ENCODE measurements at regions not wholly inside any gene's neighbourhood (a gene's known extent, or its start where the extent isn't known, plus 50 kb on each side); places are given as distances from the start of the nearest gene placed in this dataset.
"Not testable (repeated sequence)": the region's sequence is repeated elsewhere in the genome, so short reads cannot be mapped to it uniquely, and the experiment has no call there.

- peak; percentile 3 for DNase-seq
Measured at GRCh38 chr12:58425481-58426392, 484.4 kb downstream of the ATP23 start.

- not testable (repeated sequence) for DNase-seq
Measured at GRCh38 chr12:58426437-58426836, 485.1 kb downstream of the ATP23 start.

- DNase-seq, result no peak
Measured at GRCh38 chr12:58433959-58434358, 486.3 kb downstream of the LRIG3 start.

- DNase-seq, result no peak
Measured at GRCh38 chr12:58434726-58435125, 485.6 kb downstream of the LRIG3 start.

GRCh38 chr12:58435647-58436046, 484.7 kb downstream of the LRIG3 start:
- DNase-seq, result no peak

- no peak for DNase-seq
Measured at GRCh38 chr12:58441483-58441882, 478.8 kb downstream of the LRIG3 start.

GRCh38 chr12:58443273-58443980, 476.9 kb downstream of the LRIG3 start:
- DNase-seq, result no peak

GRCh38 chr12:58443981-58444371, 476.3 kb downstream of the LRIG3 start:
- no peak for DNase-seq

GRCh38 chr12:58450868-58451482, 469.3 kb downstream of the LRIG3 start:
- DNase-seq, result no peak

GRCh38 chr12:58452546-58452945, 467.8 kb downstream of the LRIG3 start:
- no peak for DNase-seq

GRCh38 chr12:58453306-58453705, 467.0 kb downstream of the LRIG3 start:
- DNase-seq, result no peak

GRCh38 chr12:58455136-58455535, 465.2 kb downstream of the LRIG3 start:
- no peak for DNase-seq

- DNase-seq, result no peak
Measured at GRCh38 chr12:58458102-58458501, 462.2 kb downstream of the LRIG3 start.

GRCh38 chr12:58459191-58459590, 461.1 kb downstream of the LRIG3 start:
- no peak for DNase-seq

GRCh38 chr12:58463051-58463450, 457.3 kb downstream of the LRIG3 start:
- no peak for DNase-seq

- no peak for DNase-seq
Measured at GRCh38 chr12:58465418-58465817, 454.9 kb downstream of the LRIG3 start.

- no peak for DNase-seq
Measured at GRCh38 chr12:58470266-58471010, 449.9 kb downstream of the LRIG3 start.

GRCh38 chr12:58479401-58479800, 440.9 kb downstream of the LRIG3 start:
- DNase-seq, result no peak

GRCh38 chr12:58481811-58482210, 438.5 kb downstream of the LRIG3 start:
- DNase-seq, result no peak

- no peak for DNase-seq
Measured at GRCh38 chr12:58487255-58487654, 433.0 kb downstream of the LRIG3 start.

- DNase-seq, result no peak
Measured at GRCh38 chr12:58487678-58488161, 432.6 kb downstream of the LRIG3 start.

GRCh38 chr12:58489394-58489793, 430.9 kb downstream of the LRIG3 start:
- DNase-seq, result no peak

- no peak for DNase-seq
Measured at GRCh38 chr12:58491306-58491705, 429.0 kb downstream of the LRIG3 start.

Measured in CD4-positive, alpha-beta T cell treated with Interleukin-17A for 4 hours (primary cell).